Upper lobe of right lung (tissue), 1 donor: ENCODE measurements at regions not wholly inside any gene's neighbourhood (a gene's known extent, or its start where the extent isn't known, plus 50 kb on each side); places are given as distances from the start of the nearest gene placed in this dataset.

Source experiments
- ATAC-seq: fragments of 200-7000 bp; cut with Tn5 transposase; one replicate; pipeline ENCODE4 v1.9.1; 2020; ENCODE audit warnings: mild to moderate bottlenecking, moderate library complexity
- DNase-seq: peaks from one replicate; pipeline ENCODE4 v3.0.0-alpha.2; 2020
- H3K27ac ChIP-seq: fragments of 200-600 bp; one replicate; pipeline ENCODE4 v1.8.0; 2022
- H3K27me3 ChIP-seq: fragments of 200-600 bp; one replicate; pipeline ENCODE4 v1.8.0; 2022; ENCODE audit warnings: mild to moderate bottlenecking
- H3K36me3 ChIP-seq: fragments of 200-600 bp; one replicate; pipeline ENCODE4 v1.8.0; 2022
- H3K4me1 ChIP-seq: fragments of 200-600 bp; one replicate; pipeline ENCODE4 v1.8.0; 2022
- H3K4me3 ChIP-seq: fragments of 200-600 bp; one replicate; pipeline ENCODE4 v1.8.0; 2022; ENCODE audit warnings: mild to moderate bottlenecking
- H3K9me3 ChIP-seq: fragments of 200-600 bp; one replicate; pipeline ENCODE4 v1.8.0; 2022
- intact Hi-C: fragments of 100-400 bp; cut with DNase I; formaldehyde crosslinking; loops from one replicate; pipeline ENCODE4 v1.11.0; 2022
- TF ChIP-seq, protein P1 (sequence below): fragments of 200-600 bp; IDR thresholded peaks from one replicate; pipeline ENCODE4 v1.8.0; 2022; ENCODE audit warnings: antibody characterized with exemption
- donor health status: DM: no; HTN: yes; CAD: no; lungs with severe emphysema.

GRCh38 chr4:57270346-57270745, 160.2 kb upstream of the IGFBP7 start:
- H3K9me3 ChIP-seq: no peaks in the 10 kb centered on the region
- intact Hi-C loops: no loop called here
- H3K4me1 ChIP-seq: no peaks in the 10 kb centered on the region
- no peaks in the 10 kb centered on the region for H3K36me3 ChIP-seq
- DNase-seq (no peak), ATAC-seq (peak; percentile 61)
- no peak overlapping the region for H3K27ac ChIP-seq
- no peak overlapping the region for H3K4me3 ChIP-seq
- TF ChIP-seq, protein P1, sequence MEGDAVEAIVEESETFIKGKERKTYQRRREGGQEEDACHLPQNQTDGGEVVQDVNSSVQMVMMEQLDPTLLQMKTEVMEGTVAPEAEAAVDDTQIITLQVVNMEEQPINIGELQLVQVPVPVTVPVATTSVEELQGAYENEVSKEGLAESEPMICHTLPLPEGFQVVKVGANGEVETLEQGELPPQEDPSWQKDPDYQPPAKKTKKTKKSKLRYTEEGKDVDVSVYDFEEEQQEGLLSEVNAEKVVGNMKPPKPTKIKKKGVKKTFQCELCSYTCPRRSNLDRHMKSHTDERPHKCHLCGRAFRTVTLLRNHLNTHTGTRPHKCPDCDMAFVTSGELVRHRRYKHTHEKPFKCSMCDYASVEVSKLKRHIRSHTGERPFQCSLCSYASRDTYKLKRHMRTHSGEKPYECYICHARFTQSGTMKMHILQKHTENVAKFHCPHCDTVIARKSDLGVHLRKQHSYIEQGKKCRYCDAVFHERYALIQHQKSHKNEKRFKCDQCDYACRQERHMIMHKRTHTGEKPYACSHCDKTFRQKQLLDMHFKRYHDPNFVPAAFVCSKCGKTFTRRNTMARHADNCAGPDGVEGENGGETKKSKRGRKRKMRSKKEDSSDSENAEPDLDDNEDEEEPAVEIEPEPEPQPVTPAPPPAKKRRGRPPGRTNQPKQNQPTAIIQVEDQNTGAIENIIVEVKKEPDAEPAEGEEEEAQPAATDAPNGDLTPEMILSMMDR: no peak
- no peaks in the 10 kb centered on the region for H3K27me3 ChIP-seq

- Histone ChIP-seq H3K36me3 (no peaks in the 10 kb centered on the region), H3K27ac (no peak overlapping the region), H3K9me3 (no peaks in the 10 kb centered on the region), H3K4me1 (no peaks in the 10 kb centered on the region), H3K4me3 (no peak overlapping the region), H3K27me3 (no peaks in the 10 kb centered on the region)
- ATAC-seq (peak; percentile 78), DNase-seq (no peak)
- TF ChIP-seq, protein P1: no peak
- intact Hi-C loops: no loop called here
Measured at GRCh38 chr4:57265831-57266582, 155.8 kb upstream of the IGFBP7 start.

- H3K4me3 ChIP-seq: no peak overlapping the region
Measured at GRCh38 chr4:57254754-57255153, 144.6 kb upstream of the IGFBP7 start.

DNA sequence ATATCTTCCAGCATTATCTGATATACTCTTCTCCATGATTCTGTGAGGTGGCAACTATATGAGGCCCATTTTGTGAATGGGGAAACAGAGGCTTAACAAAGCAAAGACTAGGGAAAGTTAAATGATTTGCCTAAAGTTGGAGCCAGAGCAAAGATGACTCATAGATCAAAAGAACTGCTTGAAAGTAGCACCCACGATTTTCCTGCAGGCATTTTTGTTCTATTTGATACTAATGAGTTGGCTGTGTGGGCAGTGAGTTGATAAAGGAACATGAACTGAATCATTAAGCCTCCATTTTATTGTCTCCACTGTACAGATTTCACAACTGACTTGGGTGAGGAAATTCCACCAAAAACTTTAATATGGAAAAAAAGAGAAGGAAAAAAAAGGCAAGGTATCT, 138.9 kb upstream of the IGFBP7 start:
- TF ChIP-seq, protein P1: no peak
- intact Hi-C loops: no loop called here
- no peak for DNase-seq
- no peak for ATAC-seq
- Histone ChIP-seq H3K27ac (no peak overlapping the region), H3K27me3 (no peaks in the 10 kb centered on the region), H3K9me3 (no peaks in the 10 kb centered on the region), H3K4me1 (no peaks in the 10 kb centered on the region), H3K4me3 (no peak overlapping the region), H3K36me3 (no peaks in the 10 kb centered on the region)

More at GRCh38 chr4:57254754-57255153, 144.6 kb upstream of the IGFBP7 start:
- Histone ChIP-seq H3K27me3 (no peaks in the 10 kb centered on the region), H3K27ac (no peak overlapping the region), H3K4me1 (no peaks in the 10 kb centered on the region), H3K36me3 (no peaks in the 10 kb centered on the region), H3K9me3 (no peaks in the 10 kb centered on the region)
- DNase-seq (no peak), ATAC-seq (no peak)
- TF ChIP-seq, protein P1: no peak
- intact Hi-C loops: no loop called here

DNA sequence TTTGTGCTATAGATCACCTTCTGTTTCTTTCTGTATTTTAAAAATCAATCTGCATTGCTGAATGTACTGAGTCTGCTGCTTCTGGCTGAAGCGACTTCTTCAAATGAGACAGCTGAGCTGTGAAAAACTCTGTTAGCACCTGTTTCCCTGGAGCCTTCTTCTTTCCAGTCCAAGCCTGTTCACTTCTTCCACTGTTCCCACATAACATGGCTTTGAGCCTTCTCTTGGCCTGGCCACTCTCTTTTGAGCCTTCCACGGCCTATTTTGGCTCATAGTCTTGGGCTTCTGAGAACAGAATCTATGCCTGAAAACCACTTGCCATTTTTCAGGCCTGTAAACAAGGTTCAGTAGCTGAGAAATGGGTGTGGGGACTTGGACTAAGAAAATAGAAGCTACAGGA, 132.9 kb upstream of the IGFBP7 start:
- no peaks in the 10 kb centered on the region for H3K9me3 ChIP-seq
- H3K4me1 ChIP-seq: no peaks in the 10 kb centered on the region
- TF ChIP-seq, protein P1: no peak
- no peaks in the 10 kb centered on the region for H3K36me3 ChIP-seq
- ATAC-seq (no peak), DNase-seq (no peak)
- H3K4me3 ChIP-seq: no peak overlapping the region
- no peaks in the 10 kb centered on the region for H3K27me3 ChIP-seq
- H3K27ac ChIP-seq: no peak overlapping the region
- intact Hi-C loops: no loop called here
